SK-N-SH (cell line): ENCODE measurements at regions not wholly inside any gene's neighbourhood (a gene's known extent, or its start where the extent isn't known, plus 50 kb on each side); places are given as distances from the start of the nearest gene placed in this dataset.

ENCODE experiments used
- EP300 ChIP-seq, 2 experiments: IDR thresholded peaks; 2 replicates each; pipeline versions ENCODE4 v1.4.0 to v1.6.1; 2012; ENCODE audit warnings: borderline replicate concordance in 1 of 2, low read depth in 1 of 2, low read length in 1 of 2
- EZH2phosphoT487 ChIP-seq: fragments of 200-600 bp; sonication (generic); IDR thresholded peaks from 2 replicates; pipeline ENCODE4 v1.6.1; 2017; ENCODE audit warnings: low read depth, mixed run types, mild to moderate bottlenecking, antibody characterized with exemption, moderate library complexity, borderline replicate concordance
- FOXM1 ChIP-seq: IDR thresholded peaks from 2 replicates; pipeline ENCODE4 v1.4.0; 2012; ENCODE audit warnings: low read depth, mild to moderate bottlenecking
- MXI1 ChIP-seq: IDR thresholded peaks from 2 replicates; pipeline ENCODE4 v1.6.1; 2012; ENCODE audit warnings: mild to moderate bottlenecking, low read depth, low read length, improper control_type of control experiment
- POLR2AphosphoS5 ChIP-seq: IDR thresholded peaks from 2 replicates; pipeline ENCODE4 v1.6.1; 2012; ENCODE audit warnings: low read depth, low read length
- YY1 ChIP-seq: IDR thresholded peaks from 2 replicates; pipeline ENCODE4 v1.4.0; 2012; ENCODE audit warnings: low read depth, mild to moderate bottlenecking

DNA sequence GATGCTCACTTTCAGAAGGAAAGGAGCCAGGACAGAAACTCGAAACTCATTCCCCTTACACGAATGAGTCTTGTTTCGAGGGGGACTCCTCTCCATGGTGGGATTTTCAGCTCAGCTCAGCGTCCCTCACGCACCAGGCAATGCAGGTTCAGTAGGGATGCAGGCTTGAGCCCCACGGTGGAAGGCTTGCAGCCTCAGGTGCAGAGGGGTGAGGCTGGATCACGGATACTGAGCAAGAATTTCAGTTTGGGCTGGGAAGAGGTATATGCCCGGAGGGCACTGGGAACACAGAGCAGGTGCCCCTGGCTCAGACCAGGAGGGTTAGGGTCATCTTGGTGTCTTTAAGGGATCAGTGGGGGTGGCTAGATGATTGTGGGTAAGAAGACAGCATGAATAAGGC lies 344.9 kb upstream of the TNRC6C start:
- TF ChIP-seq EP300 (IDR thresholded peaks at IDR 0.05; ENCODE audit: borderline replicate concordance in 1 of 2, low read depth in 1 of 2, low read length in 1 of 2): no peak
- TF ChIP-seq FOXM1: no peak
- no peak for TF ChIP-seq POLR2AphosphoS5
- TF ChIP-seq EZH2phosphoT487: no peak
- TF ChIP-seq YY1: no peak
- TF ChIP-seq MXI1: no peak
